CD4-positive, alpha-beta memory T cell (primary cell): ENCODE measurements at regions not wholly inside any gene's neighbourhood (a gene's known extent, or its start where the extent isn't known, plus 50 kb on each side); places are given as distances from the start of the nearest gene placed in this dataset.

Experiments used
- CTCF ChIA-PET: fragments of 350-600 bp; sonication (Branson Sonifier 250); formaldehyde crosslinking; loops from one replicate; lab custom pipeline; 2021; ENCODE audit warnings: inconsistent platforms; ENCODE audit not compliant: partially characterized antibody; lab: Charles Lee
- POLR2A ChIA-PET: fragments of 350-600 bp; sonication (Branson Sonifier 250); formaldehyde crosslinking; loops from one replicate; lab custom pipeline; 2021; ENCODE audit not compliant: partially characterized antibody; lab: Charles Lee
- DNase-seq, 5 donors: peaks; one replicate each; pipeline versions ENCODE4 v3.0.0 to v3.0.0-alpha.2; 2020 to 2022; ENCODE audit warnings: mixed read lengths in 1 of 5
- H3K27ac ChIP-seq: one replicate; pipeline ENCODE4 v1.7.0; 2013; ENCODE audit warnings: low read depth, low read length
- H3K27me3 ChIP-seq: 2 replicates; pipeline ENCODE4 v1.7.0; 2013; ENCODE audit warnings: mild to moderate bottlenecking, low read length, moderate library complexity; ENCODE audit not compliant: insufficient read depth
- H3K36me3 ChIP-seq: 2 replicates; pipeline ENCODE4 v1.7.0; 2013; ENCODE audit warnings: mild to moderate bottlenecking, low read length, moderate library complexity; ENCODE audit not compliant: insufficient read depth
- H3K4me1 ChIP-seq: 2 replicates; pipeline ENCODE4 v1.7.0; 2013; ENCODE audit warnings: mild to moderate bottlenecking, low read length, moderate library complexity; ENCODE audit not compliant: insufficient read depth
- H3K4me3 ChIP-seq, 2 donors: one replicate each; pipeline ENCODE4 v1.7.0; 2013; ENCODE audit warnings: low read length in 2 of 2, mild to moderate bottlenecking in 1 of 2
- H3K9me3 ChIP-seq, 2 donors: one replicate each; pipeline ENCODE4 v1.7.0; 2013; ENCODE audit warnings: low read length in 2 of 2, control low read depth in 1 of 2; ENCODE audit not compliant: control insufficient read depth in 1 of 2
- H3K27ac Mint-ChIP-seq, 7 donors: one replicate each; pipeline ENCODE4 v1.8.0; 2020 to 2021; ENCODE audit warnings: mixed read lengths in 7 of 7, mild to moderate bottlenecking in 6 of 7, inconsistent platforms in 3 of 7, moderate library complexity in 3 of 7
- H3K27me3 Mint-ChIP-seq, 2 donors: one replicate each; pipeline ENCODE4 v1.8.0; 2020 to 2021; ENCODE audit warnings: mixed read lengths in 2 of 2
- H3K36me3 Mint-ChIP-seq, 2 donors: one replicate each; pipeline ENCODE4 v1.8.0; 2020 to 2021; ENCODE audit warnings: mixed read lengths in 2 of 2, inconsistent platforms in 1 of 2, mild to moderate bottlenecking in 1 of 2
- H3K4me1 Mint-ChIP-seq, 4 donors: one replicate each; pipeline ENCODE4 v1.8.0; 2020 to 2021; ENCODE audit warnings: mixed read lengths in 4 of 4, mild to moderate bottlenecking in 1 of 4
- H3K4me3 Mint-ChIP-seq, 8 donors: one replicate each; pipeline ENCODE4 v1.8.0; 2020 to 2021; ENCODE audit warnings: mixed read lengths in 8 of 8, mild to moderate bottlenecking in 7 of 8, moderate library complexity in 6 of 8, inconsistent platforms in 3 of 8
- H3K9me3 Mint-ChIP-seq, 8 donors: one replicate each; pipeline ENCODE4 v1.8.0; 2020 to 2021; ENCODE audit warnings: mixed read lengths in 8 of 8, mild to moderate bottlenecking in 5 of 8, inconsistent platforms in 3 of 8, moderate library complexity in 1 of 8
- intact Hi-C: fragments of 100-400 bp; cut with micrococcal nuclease; formaldehyde crosslinking; loops from one replicate; pipeline ENCODE4 v1.15.1; 2023

GRCh38 chr10:90344226-90344625 lies 513.6 kb downstream of the HTR7 start:
- Histone ChIP-seq H3K4me1 (no peaks in the 10 kb centered on the region), H3K27ac (no peak overlapping the region), H3K4me3 (no peak overlapping the region), H3K9me3 (no peaks in the 10 kb centered on the region), H3K36me3 (no peaks in the 10 kb centered on the region), H3K27me3 (no peaks in the 10 kb centered on the region)
- no peak overlapping the region for H3K27ac Mint-ChIP-seq
- H3K36me3 Mint-ChIP-seq, result no peaks in the 10 kb centered on the region
- ChIA-PET POLR2A (no interaction called here), CTCF (no interaction called here)
- H3K27me3 Mint-ChIP-seq, result peaks cover 0 to 1% of the 10 kb centered on the region in 2 donors
- no peak for DNase-seq
- no peaks in the 10 kb centered on the region for H3K4me1 Mint-ChIP-seq
- no peak overlapping the region for H3K4me3 Mint-ChIP-seq
- intact Hi-C loops, result no loop called here
- H3K9me3 Mint-ChIP-seq, result peaks cover 0 to 2% (median 0%) of the 10 kb centered on the region in 8 donors

- Mint-ChIP-seq H3K36me3 (no peaks in the 10 kb centered on the region), H3K27me3 (peaks cover 0 to 1% of the 10 kb centered on the region in 2 donors), H3K27ac (no peak overlapping the region), H3K4me3 (no peak overlapping the region), H3K4me1 (no peaks in the 10 kb centered on the region), H3K9me3 (peaks cover 0 to 2% (median 0%) of the 10 kb centered on the region in 8 donors)
- DNase-seq, result no peak
- Histone ChIP-seq H3K4me1 (no peaks in the 10 kb centered on the region), H3K36me3 (no peaks in the 10 kb centered on the region), H3K27me3 (no peaks in the 10 kb centered on the region), H3K9me3 (no peaks in the 10 kb centered on the region), H3K27ac (no peak overlapping the region), H3K4me3 (no peak overlapping the region)
- ChIA-PET CTCF (interaction anchor here (1.7 kb wide), 1 partner anchor 9 kb away, joined by 3 read pairs; no protein-coding TSS in a partner anchor), POLR2A (no interaction called here)
- intact Hi-C loops, result no loop called here
These were observed 510.6 kb downstream of the HTR7 start for GRCh38 chr10:90347239-90347638.

- Mint-ChIP-seq H3K4me3 (no peak overlapping the region), H3K9me3 (peaks cover 0 to 6% (median under 1%) of the 10 kb centered on the region in 8 donors), H3K27me3 (peaks cover 0 to 3% of the 10 kb centered on the region in 2 donors), H3K27ac (no peak overlapping the region), H3K36me3 (no peaks in the 10 kb centered on the region), H3K4me1 (no peaks in the 10 kb centered on the region)
- ChIA-PET CTCF (no interaction called here), POLR2A (no interaction called here)
- no peaks in the 10 kb centered on the region for H3K4me1 ChIP-seq
- H3K4me3 ChIP-seq, result no peak overlapping the region
- no peaks in the 10 kb centered on the region for H3K36me3 ChIP-seq
- H3K27me3 ChIP-seq, result no peaks in the 10 kb centered on the region
- H3K27ac ChIP-seq, result no peak overlapping the region
- DNase-seq, result no peak
- intact Hi-C loops, result no loop called here
- no peaks in the 10 kb centered on the region for H3K9me3 ChIP-seq
These were observed 507.7 kb downstream of the HTR7 start for GRCh38 chr10:90350122-90350521.

GRCh38 chr10:90352288-90352687 lies 505.6 kb downstream of the HTR7 start:
- no peak overlapping the region for H3K27ac ChIP-seq
- H3K36me3 Mint-ChIP-seq, result no peaks in the 10 kb centered on the region

GRCh38 chr10:90354914-90355313 lies 502.9 kb downstream of the HTR7 start:
- POLR2A ChIA-PET, result no interaction called here
- Histone ChIP-seq H3K27ac (no peak overlapping the region), H3K4me1 (no peaks in the 10 kb centered on the region), H3K4me3 (no peak overlapping the region), H3K27me3 (no peaks in the 10 kb centered on the region), H3K9me3 (no peaks in the 10 kb centered on the region), H3K36me3 (no peaks in the 10 kb centered on the region)
- Mint-ChIP-seq H3K4me3 (no peak overlapping the region), H3K9me3 (peaks cover 0 to 6% (median under 1%) of the 10 kb centered on the region in 8 donors), H3K36me3 (no peaks in the 10 kb centered on the region), H3K4me1 (no peaks in the 10 kb centered on the region), H3K27ac (no peak overlapping the region), H3K27me3 (peaks cover 0 to 1% of the 10 kb centered on the region in 2 donors)
- CTCF ChIA-PET, result no interaction called here
- DNase-seq, result no peak
- intact Hi-C loops, result no loop called here

More at GRCh38 chr10:90352288-90352687, 505.6 kb downstream of the HTR7 start:
- no peaks in the 10 kb centered on the region for H3K36me3 ChIP-seq
- ChIA-PET CTCF (no interaction called here), POLR2A (no interaction called here)
- Mint-ChIP-seq H3K27me3 (peaks cover 0 to 1% of the 10 kb centered on the region in 2 donors), H3K4me3 (no peak overlapping the region), H3K9me3 (peaks cover 0 to 6% (median under 1%) of the 10 kb centered on the region in 8 donors), H3K27ac (no peak overlapping the region), H3K4me1 (no peaks in the 10 kb centered on the region)
- H3K4me3 ChIP-seq, result no peak overlapping the region
- H3K27me3 ChIP-seq, result no peaks in the 10 kb centered on the region
- intact Hi-C loops, result no loop called here
- no peaks in the 10 kb centered on the region for H3K9me3 ChIP-seq
- no peak for DNase-seq
- H3K4me1 ChIP-seq, result no peaks in the 10 kb centered on the region

- Histone ChIP-seq H3K27me3 (no peaks in the 10 kb centered on the region), H3K36me3 (no peaks in the 10 kb centered on the region), H3K27ac (no peak overlapping the region), H3K4me3 (no peak overlapping the region), H3K4me1 (no peaks in the 10 kb centered on the region), H3K9me3 (no peaks in the 10 kb centered on the region)
- ChIA-PET CTCF (no interaction called here), POLR2A (no interaction called here)
- Mint-ChIP-seq H3K9me3 (peaks cover 0 to 5% (median 0%) of the 10 kb centered on the region in 8 donors), H3K27me3 (peaks cover 0 to under 1% of the 10 kb centered on the region in 2 donors), H3K27ac (no peak overlapping the region), H3K4me3 (no peak overlapping the region), H3K36me3 (no peaks in the 10 kb centered on the region), H3K4me1 (no peaks in the 10 kb centered on the region)
- intact Hi-C loops, result no loop called here
- no peak for DNase-seq
These were observed 493.9 kb downstream of the HTR7 start for GRCh38 chr10:90363799-90364483.

GRCh38 chr10:90372451-90372850 lies 485.4 kb downstream of the HTR7 start:
- no peak overlapping the region for H3K4me3 Mint-ChIP-seq
- Histone ChIP-seq H3K4me3 (no peak overlapping the region), H3K4me1 (no peaks in the 10 kb centered on the region), H3K27me3 (no peaks in the 10 kb centered on the region), H3K27ac (no peak overlapping the region), H3K36me3 (no peaks in the 10 kb centered on the region), H3K9me3 (no peaks in the 10 kb centered on the region)
- H3K4me1 Mint-ChIP-seq, result no peaks in the 10 kb centered on the region
- peaks cover 0 to 11% (median under 1%) of the 10 kb centered on the region in 8 donors for H3K9me3 Mint-ChIP-seq
- H3K36me3 Mint-ChIP-seq, result no peaks in the 10 kb centered on the region
- ChIA-PET POLR2A (no interaction called here), CTCF (no interaction called here)
- H3K27ac Mint-ChIP-seq, result no peak overlapping the region
- no peak for DNase-seq
- intact Hi-C loops, result no loop called here
- H3K27me3 Mint-ChIP-seq, result peaks cover 0 to 2% of the 10 kb centered on the region in 2 donors
